Trophoblast cell (in vitro differentiated cells and primary cell): ENCODE measurements at regions not wholly inside any gene's neighbourhood (a gene's known extent, or its start where the extent isn't known, plus 50 kb on each side); places are given as distances from the start of the nearest gene placed in this dataset.
A peak's percentile ranks its signal among the peaks of the same experiment; 100 is the strongest.

Source experiments
- DNase-seq, 2 donors: peaks; one replicate each; pipeline ENCODE4 v3.0.0-alpha.2; 2016
- H2AFZ ChIP-seq: 2 replicates; pipeline ENCODE4 v1.6.1; 2013; ENCODE audit warnings: low read length, moderate library complexity, mild to moderate bottlenecking; ENCODE audit not compliant: insufficient read depth, poor library complexity
- H2AK5ac ChIP-seq: 2 replicates; pipeline ENCODE4 v1.6.1; 2013; ENCODE audit warnings: mild to moderate bottlenecking, low read length
- H2BK120ac ChIP-seq: 2 replicates; pipeline ENCODE4 v1.6.1; 2013; ENCODE audit warnings: low read length, mild to moderate bottlenecking, moderate library complexity; ENCODE audit not compliant: insufficient read depth, poor library complexity
- H2BK12ac ChIP-seq: 2 replicates; pipeline ENCODE4 v1.6.1; 2013; ENCODE audit warnings: mild to moderate bottlenecking, low read length, moderate library complexity
- H2BK5ac ChIP-seq: 2 replicates; pipeline ENCODE4 v1.6.1; 2013; ENCODE audit warnings: low read length, low read depth, moderate library complexity, mild to moderate bottlenecking; ENCODE audit not compliant: poor library complexity
- H3K14ac ChIP-seq: 2 replicates; pipeline ENCODE4 v1.6.1; 2013; ENCODE audit warnings: mild to moderate bottlenecking, low read length
- H3K18ac ChIP-seq: 2 replicates; pipeline ENCODE4 v1.6.1; 2013; ENCODE audit warnings: mild to moderate bottlenecking, low read length
- H3K23ac ChIP-seq: 2 replicates; pipeline ENCODE4 v1.6.1; 2013; ENCODE audit warnings: low read length
- H3K27ac ChIP-seq: 2 replicates; pipeline ENCODE4 v1.5.1; 2013; ENCODE audit warnings: low read depth, mild to moderate bottlenecking, inconsistent platforms, low read length, moderate library complexity
- H3K27me3 ChIP-seq: 2 replicates; pipeline ENCODE4 v1.6.1; 2013; ENCODE audit warnings: inconsistent platforms, mild to moderate bottlenecking, low read length, moderate library complexity; ENCODE audit not compliant: insufficient read depth
- H3K36me3 ChIP-seq, 2 experiments: 1 replicate in 1 of 2; 2 replicates in 1 of 2; pipeline ENCODE4 v1.6.1; 2013; ENCODE audit warnings: low read length in 2 of 2, mild to moderate bottlenecking in 2 of 2, moderate library complexity in 1 of 2; ENCODE audit not compliant: insufficient read depth in 2 of 2, control insufficient read depth in 1 of 2
- H3K4ac ChIP-seq: 2 replicates; pipeline ENCODE4 v1.6.1; 2013; ENCODE audit warnings: low read depth, mild to moderate bottlenecking, low read length, moderate library complexity
- H3K4me1 ChIP-seq, 2 experiments: 1 replicate in 1 of 2; 2 replicates in 1 of 2; pipeline ENCODE4 v1.6.1; 2013; ENCODE audit warnings: low read length in 2 of 2, mild to moderate bottlenecking in 2 of 2, moderate library complexity in 1 of 2; ENCODE audit not compliant: insufficient read depth in 2 of 2, control insufficient read depth in 1 of 2
- H3K4me2 ChIP-seq: 2 replicates; pipeline ENCODE4 v1.6.1; 2013; ENCODE audit warnings: inconsistent platforms, mild to moderate bottlenecking, low read length, moderate library complexity
- H3K4me3 ChIP-seq: 2 replicates; pipeline ENCODE4 v1.5.1; 2013; ENCODE audit warnings: mild to moderate bottlenecking, low read depth, low read length, inconsistent platforms
- H3K79me1 ChIP-seq: one replicate; pipeline ENCODE4 v1.6.1; 2013; ENCODE audit warnings: low read length
- H3K79me2 ChIP-seq: 2 replicates; pipeline ENCODE4 v1.6.1; 2013; ENCODE audit warnings: low read length, mild to moderate bottlenecking; ENCODE audit not compliant: control insufficient read depth, insufficient read depth, poor library complexity
- H3K9ac ChIP-seq: 2 replicates; pipeline ENCODE4 v1.6.1; 2013; ENCODE audit warnings: mild to moderate bottlenecking, low read length
- H3K9me3 ChIP-seq: 2 replicates; pipeline ENCODE4 v1.6.1; 2013; ENCODE audit warnings: low read depth, mild to moderate bottlenecking, control low read depth, inconsistent platforms, low read length; ENCODE audit not compliant: insufficient read depth
- H4K12ac ChIP-seq: 2 replicates; pipeline ENCODE4 v1.6.1; 2013; ENCODE audit warnings: low read depth, mild to moderate bottlenecking, low read length, moderate library complexity
- H4K8ac ChIP-seq: 2 replicates; pipeline ENCODE4 v1.6.1; 2013; ENCODE audit warnings: low read depth, mild to moderate bottlenecking, low read length, moderate library complexity
- H4K91ac ChIP-seq: one replicate; pipeline ENCODE4 v1.6.1; 2013; ENCODE audit warnings: low read depth, mild to moderate bottlenecking, low read length, moderate library complexity
- WGBS: extraction: QIAGEN DNeasy Blood & Tissue Kit; methylation state at CpG from one replicate; pipeline ENCODE4 v1.1.7; 2013; ENCODE audit warnings: missing lambda C conversion rate; ENCODE audit not compliant: insufficient read length, insufficient coverage; ENCODE audit errors: extremely low coverage; 5-methylcytosine and 5-hydroxymethylcytosine counted together

- Histone ChIP-seq H3K4me3 (no peak overlapping the region), H2AK5ac (no peak overlapping the region), H3K23ac (no peak overlapping the region), H3K79me1 (no peaks in the 10 kb centered on the region), H4K91ac (no peak overlapping the region), H3K27ac (no peak overlapping the region), H3K27me3 (no peaks in the 10 kb centered on the region), H3K9ac (no peak overlapping the region), H3K18ac (no peak overlapping the region), H4K8ac (no peak overlapping the region), H3K14ac (no peak overlapping the region), H2AFZ (no peak overlapping the region), H3K4me1 (no peaks in the 10 kb centered on the region), H3K4me2 (no peak overlapping the region), H2BK5ac (no peak overlapping the region), H4K12ac (no peak overlapping the region), H3K4ac (no peak overlapping the region), H2BK12ac (no peak overlapping the region), H2BK120ac (no peak overlapping the region), H3K9me3 (no peaks in the 10 kb centered on the region), H3K79me2 (no peaks in the 10 kb centered on the region), H3K36me3 (no peaks in the 10 kb centered on the region)
- DNase-seq, result peak in 1 of 2 donors; percentile 2
- WGBS, result no CpG with 5 or more reads among the region's 4 CpGs
These were observed 147.4 kb upstream of the FGF13 start for GRCh38 chrX:138858951-138859350.

GRCh38 chrX:138858438-138858837, 146.9 kb upstream of the FGF13 start:
- Histone ChIP-seq H2BK120ac (no peak overlapping the region), H3K4me1 (no peaks in the 10 kb centered on the region), H3K27ac (no peak overlapping the region), H3K4ac (no peak overlapping the region), H2AK5ac (no peak overlapping the region), H4K8ac (no peak overlapping the region), H3K4me2 (no peak overlapping the region), H3K9me3 (no peaks in the 10 kb centered on the region), H4K91ac (no peak overlapping the region), H3K23ac (no peak overlapping the region), H2BK5ac (no peak overlapping the region), H4K12ac (no peak overlapping the region), H3K14ac (no peak overlapping the region), H2BK12ac (no peak overlapping the region), H3K79me2 (no peaks in the 10 kb centered on the region), H3K18ac (no peak overlapping the region), H3K27me3 (no peaks in the 10 kb centered on the region), H3K4me3 (no peak overlapping the region), H3K36me3 (no peaks in the 10 kb centered on the region), H3K9ac (no peak overlapping the region), H2AFZ (no peak overlapping the region), H3K79me1 (no peaks in the 10 kb centered on the region)
- DNase-seq, result no peak
- WGBS, result no CpG with 5 or more reads among the region's 4 CpGs

- Histone ChIP-seq H2BK12ac (no peak overlapping the region), H3K4ac (no peak overlapping the region), H3K14ac (no peak overlapping the region)
These were observed 145.5 kb upstream of the FGF13 start for GRCh38 chrX:138856881-138857604.

GRCh38 chrX:138853936-138854335, 142.4 kb upstream of the FGF13 start:
- Histone ChIP-seq H3K79me1 (no peaks in the 10 kb centered on the region), H3K27ac (no peak overlapping the region), H3K36me3 (no peaks in the 10 kb centered on the region), H2AK5ac (no peak overlapping the region), H3K23ac (no peak overlapping the region), H3K9me3 (no peaks in the 10 kb centered on the region), H2BK120ac (no peak overlapping the region), H2AFZ (no peak overlapping the region), H3K4me2 (no peak overlapping the region), H3K18ac (no peak overlapping the region), H4K91ac (no peak overlapping the region), H2BK12ac (no peak overlapping the region), H3K4ac (no peak overlapping the region), H3K4me1 (no peaks in the 10 kb centered on the region), H2BK5ac (no peak overlapping the region), H4K8ac (no peak overlapping the region), H3K79me2 (no peaks in the 10 kb centered on the region), H3K9ac (no peak overlapping the region), H3K27me3 (no peaks in the 10 kb centered on the region), H3K4me3 (no peak overlapping the region), H3K14ac (no peak overlapping the region), H4K12ac (no peak overlapping the region)
- no peak for DNase-seq
- whole genome bisulfite sequencing, result no CpG with 5 or more reads among the region's 2 CpGs

More at GRCh38 chrX:138856881-138857604, 145.5 kb upstream of the FGF13 start:
- WGBS, result no CpG with 5 or more reads among the region's 12 CpGs
- no peak overlapping the region for H4K12ac ChIP-seq
- H2BK5ac ChIP-seq, result no peak overlapping the region
- no peak overlapping the region for H3K27ac ChIP-seq
- H3K18ac ChIP-seq, result no peak overlapping the region
- no peak overlapping the region for H2AFZ ChIP-seq
- H3K4me2 ChIP-seq, result no peak overlapping the region
- H4K91ac ChIP-seq, result no peak overlapping the region
- H3K9ac ChIP-seq, result no peak overlapping the region
- H3K9me3 ChIP-seq, result no peaks in the 10 kb centered on the region
- no peak overlapping the region for H2AK5ac ChIP-seq
- H3K4me1 ChIP-seq, result no peaks in the 10 kb centered on the region
- no peaks in the 10 kb centered on the region for H3K79me2 ChIP-seq
- no peak overlapping the region for H3K4me3 ChIP-seq
- no peak overlapping the region for H2BK120ac ChIP-seq
- no peaks in the 10 kb centered on the region for H3K36me3 ChIP-seq
- peak in 1 of 2 donors; percentile 37 for DNase-seq
- no peak overlapping the region for H3K23ac ChIP-seq
- no peak overlapping the region for H4K8ac ChIP-seq
- H3K27me3 ChIP-seq, result no peaks in the 10 kb centered on the region
- no peaks in the 10 kb centered on the region for H3K79me1 ChIP-seq
